IMR-90 (cell line): ENCODE measurements at regions not wholly inside any gene's neighbourhood (a gene's known extent, or its start where the extent isn't known, plus 50 kb on each side); places are given as distances from the start of the nearest gene placed in this dataset.

ENCODE experiments used
- BHLHE40 ChIP-seq: fragments of 150-350 bp; IDR thresholded peaks from 2 replicates; pipeline ENCODE4 v1.6.1; 2016; ENCODE audit warnings: mild to moderate bottlenecking, low read depth, low read length
- CEBPB ChIP-seq: IDR thresholded peaks from 2 replicates; pipeline ENCODE4 v1.6.1; 2012; ENCODE audit warnings: low read depth, low read length, improper control_type of control experiment
- CHD1 ChIP-seq: IDR thresholded peaks from 2 replicates; pipeline ENCODE4 v1.6.1; 2012; ENCODE audit warnings: low read depth, low read length, improper control_type of control experiment
- FOS ChIP-seq: fragments of 150-350 bp; IDR thresholded peaks from 2 replicates; pipeline ENCODE4 v1.6.1; 2016; ENCODE audit warnings: low read depth, low read length
- MAFK ChIP-seq: IDR thresholded peaks from 2 replicates; pipeline ENCODE4 v1.6.1; 2012; ENCODE audit warnings: low read depth, low read length, improper control_type of control experiment
- MXI1 ChIP-seq: IDR thresholded peaks from 2 replicates; pipeline ENCODE4 v1.6.1; 2012; ENCODE audit warnings: low read depth, mild to moderate bottlenecking, low read length, moderate library complexity, borderline replicate concordance
- POLR2A ChIP-seq: IDR thresholded peaks from 2 replicates; pipeline ENCODE4 v1.6.1; 2012; ENCODE audit warnings: mild to moderate bottlenecking, low read depth, low read length
- RAD21 ChIP-seq: IDR thresholded peaks from 2 replicates; pipeline ENCODE4 v1.6.1; 2012; ENCODE audit warnings: low read length, improper control_type of control experiment
- RCOR1 ChIP-seq: IDR thresholded peaks from 2 replicates; pipeline ENCODE4 v1.6.1; 2012; ENCODE audit warnings: mild to moderate bottlenecking, low read length, improper control_type of control experiment; ENCODE audit not compliant: insufficient replicate concordance
- RFX5 ChIP-seq: IDR thresholded peaks from 2 replicates; pipeline ENCODE4 v1.8.0; 2012; ENCODE audit warnings: low read depth, mild to moderate bottlenecking, low read length, moderate library complexity
- SMC3 ChIP-seq: fragments of 150-350 bp; IDR thresholded peaks from 2 replicates; pipeline ENCODE4 v1.6.1; 2016; ENCODE audit warnings: low read depth, mild to moderate bottlenecking, antibody characterized with exemption, low read length, moderate library complexity
- TF ChIP-seq, protein P1 (sequence below): conservative IDR thresholded peaks from 2 replicates; pipeline ENCODE4 v1.5.1; 2012; ENCODE audit warnings: mild to moderate bottlenecking, low read depth, low read length, improper control_type of control experiment
- TF ChIP-seq, protein P2 (sequence below): fragments of 150-350 bp; IDR thresholded peaks from 2 replicates; pipeline ENCODE4 v1.6.1; 2017; ENCODE audit warnings: mild to moderate bottlenecking, antibody characterized with exemption, low read length, low read depth

GRCh38 chr4:126215759-126216158, 901.0 kb downstream of the FAT4 start:
- TF ChIP-seq POLR2A (no peak), RCOR1 (no peak), MXI1 (no peak), RAD21 (no peak), MAFK (no peak), FOS (no peak), RFX5 (no peak), BHLHE40 (no peak), SMC3 (no peak), CHD1 (no peak), CEBPB (no peak)
- TF ChIP-seq, protein P1, sequence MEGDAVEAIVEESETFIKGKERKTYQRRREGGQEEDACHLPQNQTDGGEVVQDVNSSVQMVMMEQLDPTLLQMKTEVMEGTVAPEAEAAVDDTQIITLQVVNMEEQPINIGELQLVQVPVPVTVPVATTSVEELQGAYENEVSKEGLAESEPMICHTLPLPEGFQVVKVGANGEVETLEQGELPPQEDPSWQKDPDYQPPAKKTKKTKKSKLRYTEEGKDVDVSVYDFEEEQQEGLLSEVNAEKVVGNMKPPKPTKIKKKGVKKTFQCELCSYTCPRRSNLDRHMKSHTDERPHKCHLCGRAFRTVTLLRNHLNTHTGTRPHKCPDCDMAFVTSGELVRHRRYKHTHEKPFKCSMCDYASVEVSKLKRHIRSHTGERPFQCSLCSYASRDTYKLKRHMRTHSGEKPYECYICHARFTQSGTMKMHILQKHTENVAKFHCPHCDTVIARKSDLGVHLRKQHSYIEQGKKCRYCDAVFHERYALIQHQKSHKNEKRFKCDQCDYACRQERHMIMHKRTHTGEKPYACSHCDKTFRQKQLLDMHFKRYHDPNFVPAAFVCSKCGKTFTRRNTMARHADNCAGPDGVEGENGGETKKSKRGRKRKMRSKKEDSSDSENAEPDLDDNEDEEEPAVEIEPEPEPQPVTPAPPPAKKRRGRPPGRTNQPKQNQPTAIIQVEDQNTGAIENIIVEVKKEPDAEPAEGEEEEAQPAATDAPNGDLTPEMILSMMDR, result no peak
- TF ChIP-seq, protein P2, sequence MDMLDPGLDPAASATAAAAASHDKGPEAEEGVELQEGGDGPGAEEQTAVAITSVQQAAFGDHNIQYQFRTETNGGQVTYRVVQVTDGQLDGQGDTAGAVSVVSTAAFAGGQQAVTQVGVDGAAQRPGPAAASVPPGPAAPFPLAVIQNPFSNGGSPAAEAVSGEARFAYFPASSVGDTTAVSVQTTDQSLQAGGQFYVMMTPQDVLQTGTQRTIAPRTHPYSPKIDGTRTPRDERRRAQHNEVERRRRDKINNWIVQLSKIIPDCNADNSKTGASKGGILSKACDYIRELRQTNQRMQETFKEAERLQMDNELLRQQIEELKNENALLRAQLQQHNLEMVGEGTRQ, result no peak
